Right ventricle myocardium superior (tissue), 1 donor: ENCODE measurements at regions not wholly inside any gene's neighbourhood (a gene's known extent, or its start where the extent isn't known, plus 50 kb on each side); places are given as distances from the start of the nearest gene placed in this dataset. TPM values are rescaled to one million over a fixed set of nuclear protein-coding genes. Genes with fewer than 3 reads are reported as not detected.
A peak's percentile ranks its signal among the peaks of the same experiment; 100 is the strongest.

Experiments
- ATAC-seq: fragments of 200-7000 bp; cut with Tn5 transposase; one replicate; pipeline ENCODE4 v1.9.1; 2020; ENCODE audit warnings: mild to moderate bottlenecking; ENCODE audit not compliant: poor library complexity
- DNase-seq: peaks from one replicate; pipeline ENCODE4 v3.0.0-alpha.2; 2020
- intact Hi-C: fragments of 100-400 bp; cut with DNase I; formaldehyde crosslinking; loops from one replicate; pipeline ENCODE4 v1.11.2; 2022
- microRNA-seq: library from miRNA; unstranded; fragments of <30 nt; microRNA quantifications from one replicate; pipeline ENCODE4 v1.2.0, GENCODE V29; 2020
- donor health status: DM: no; HTN: yes; CAD: no; lungs with severe emphysema.

- ATAC-seq (no peak), DNase-seq (no peak)
- intact Hi-C loops, result no loop called here
These were observed 53.9 kb upstream of the ARGLU1 start for GRCh38 chr13:106621833-106622232.

GRCh38 chr13:106619688-106620555, 52.0 kb upstream of the ARGLU1 start:
- ATAC-seq, result peak; percentile 96
- intact Hi-C loops, result loop anchor here (10.0 kb wide), 1 partner anchor 75 kb away; no protein-coding TSS in a partner anchor
- DNase-seq, result no peak

Small RNA genes lying in the stretch of these regions (microRNA-seq; reads per million reads assigned to microRNA genes)
- not detected for gene MIR1267
